ENCODE measurements at regions not wholly inside any gene's neighbourhood (a gene's known extent, or its start where the extent isn't known, plus 50 kb on each side); places are given as distances from the start of the nearest gene placed in this dataset.

GRCh38 chr1:191882870-191883269 is 275.4 kb upstream of the RGS18 start:
- no peak for DNase-seq (ENCODE audit: low read depth, low spot score)
- no peak overlapping the region for H3K4me3 ChIP-seq (ENCODE audit: low read length)

- H3K4me3 ChIP-seq (ENCODE audit: low read length) = no peak overlapping the region
- no peak for DNase-seq (ENCODE audit: low read depth, low spot score)
These were observed 271.3 kb upstream of the RGS18 start for GRCh38 chr1:191886977-191887376.

GRCh38 chr1:191888996-191889622 is 269.2 kb upstream of the RGS18 start:
- DNase-seq (ENCODE audit: low read depth, low spot score) = no peak
- no peak overlapping the region for H3K4me3 ChIP-seq (ENCODE audit: low read length)

GRCh38 chr1:191889623-191890003 is 268.6 kb upstream of the RGS18 start:
- no peak overlapping the region for H3K4me3 ChIP-seq (ENCODE audit: low read length)
- DNase-seq (ENCODE audit: low read depth, low spot score) = no peak

GRCh38 chr1:191890433-191891088 is 267.7 kb upstream of the RGS18 start:
- no peak for DNase-seq (ENCODE audit: low read depth, low spot score)
- no peak overlapping the region for H3K4me3 ChIP-seq (ENCODE audit: low read length)

- no peak overlapping the region for H3K4me3 ChIP-seq (ENCODE audit: low read length)
- DNase-seq (ENCODE audit: low read depth, low spot score) = no peak
These were observed 265.5 kb upstream of the RGS18 start for GRCh38 chr1:191892716-191893115.

- DNase-seq (ENCODE audit: low read depth, low spot score) = no peak
- H3K4me3 ChIP-seq (ENCODE audit: low read length) = no peak overlapping the region
These were observed 263.2 kb upstream of the RGS18 start for GRCh38 chr1:191895049-191895448.

- no peak for DNase-seq (ENCODE audit: low read depth, low spot score)
- no peak overlapping the region for H3K4me3 ChIP-seq (ENCODE audit: low read length)
These were observed 262.7 kb upstream of the RGS18 start for GRCh38 chr1:191895462-191896058.

- no peak overlapping the region for H3K4me3 ChIP-seq (ENCODE audit: low read length)
- DNase-seq (ENCODE audit: low read depth, low spot score) = no peak
These were observed 261.1 kb upstream of the RGS18 start for GRCh38 chr1:191897134-191897533.

GRCh38 chr1:191901651-191902050 is 256.6 kb upstream of the RGS18 start:
- no peak overlapping the region for H3K4me3 ChIP-seq (ENCODE audit: low read length)
- no peak for DNase-seq (ENCODE audit: low read depth, low spot score)

- no peak overlapping the region for H3K4me3 ChIP-seq (ENCODE audit: low read length)
These were observed 253.3 kb upstream of the RGS18 start for GRCh38 chr1:191904991-191905390.

GRCh38 chr1:191905781-191906180 is 252.5 kb upstream of the RGS18 start:
- no peak for DNase-seq (ENCODE audit: low read depth, low spot score)
- no peak overlapping the region for H3K4me3 ChIP-seq (ENCODE audit: low read length)

More at GRCh38 chr1:191904991-191905390, 253.3 kb upstream of the RGS18 start:
- DNase-seq (ENCODE audit: low read depth, low spot score) = no peak

- no peak overlapping the region for H3K4me3 ChIP-seq (ENCODE audit: low read length)
- DNase-seq (ENCODE audit: low read depth, low spot score) = no peak
These were observed 251.1 kb upstream of the RGS18 start for GRCh38 chr1:191907121-191907520.

- no peak for DNase-seq (ENCODE audit: low read depth, low spot score)
- H3K4me3 ChIP-seq (ENCODE audit: low read length) = no peak overlapping the region
These were observed 248.0 kb upstream of the RGS18 start for GRCh38 chr1:191910245-191910644.

GRCh38 chr1:191912517-191912916 is 245.7 kb upstream of the RGS18 start:
- no peak overlapping the region for H3K4me3 ChIP-seq (ENCODE audit: low read length)
- DNase-seq (ENCODE audit: low read depth, low spot score) = no peak

- H3K4me3 ChIP-seq (ENCODE audit: low read length) = no peak overlapping the region
These were observed 244.8 kb upstream of the RGS18 start for GRCh38 chr1:191913260-191913977.

GRCh38 chr1:191929383-191929782 is 228.9 kb upstream of the RGS18 start:
- H3K4me3 ChIP-seq (ENCODE audit: low read length) = no peak overlapping the region
- no peak for DNase-seq (ENCODE audit: low read depth, low spot score)

More at GRCh38 chr1:191913260-191913977, 244.8 kb upstream of the RGS18 start:
- DNase-seq (ENCODE audit: low read depth, low spot score) = no peak

- H3K4me3 ChIP-seq (ENCODE audit: low read length) = no peak overlapping the region
- DNase-seq (ENCODE audit: low read depth, low spot score) = no peak
These were observed 214.6 kb upstream of the RGS18 start for GRCh38 chr1:191943684-191944083.

GRCh38 chr1:191953526-191953925 is 204.7 kb upstream of the RGS18 start:
- DNase-seq (ENCODE audit: low read depth, low spot score) = no peak
- H3K4me3 ChIP-seq (ENCODE audit: low read length) = no peak overlapping the region

GRCh38 chr1:191959856-191960255 is 198.4 kb upstream of the RGS18 start:
- DNase-seq (ENCODE audit: low read depth, low spot score) = no peak
- no peak overlapping the region for H3K4me3 ChIP-seq (ENCODE audit: low read length)
